BJ (cell line): ENCODE measurements at regions not wholly inside any gene's neighbourhood (a gene's known extent, or its start where the extent isn't known, plus 50 kb on each side); places are given as distances from the start of the nearest gene placed in this dataset.

Source experiments
- CTCF ChIA-PET: fragments of 350-600 bp; formaldehyde crosslinking; extraction: SDS; loops from one replicate; lab custom pipeline; 2021; ENCODE audit warnings: antibody characterized with exemption, inconsistent platforms; lab: Yijun Ruan, JAX
- POLR2A ChIA-PET: fragments of 300-600 bp; sonication (Branson Sonifier 250); formaldehyde crosslinking; extraction: SDS; loops from one replicate; lab custom pipeline; 2021; ENCODE audit warnings: antibody characterized with exemption; lab: Charles Lee
- DNase-seq: peaks from one replicate; pipeline ENCODE4 v3.0.0-alpha.2; 2011; ENCODE audit warnings: low read depth
- H3K27me3 ChIP-seq: 2 replicates; pipeline ENCODE4 v1.6.0; 2011; ENCODE audit warnings: low read length; ENCODE audit not compliant: control insufficient read depth, insufficient read depth
- H3K36me3 ChIP-seq: 2 replicates; pipeline ENCODE4 v1.5.1; 2011; ENCODE audit warnings: low read length; ENCODE audit not compliant: control insufficient read depth, insufficient read depth
- H3K4me3 ChIP-seq: 2 replicates; pipeline ENCODE4 v1.5.1; 2011; ENCODE audit warnings: low read depth, mild to moderate bottlenecking, control low read depth, low read length
- TF ChIP-seq, protein P1 (sequence below): IDR thresholded peaks from 2 replicates; pipeline ENCODE4 v1.5.1; 2011; ENCODE audit warnings: low read depth, mild to moderate bottlenecking, control low read depth, inconsistent platforms, low read length, moderate library complexity; ENCODE audit not compliant: insufficient read depth

GRCh38 chr1:188476606-188477005 lies 1647.9 kb downstream of the PLA2G4A start:
- ChIA-PET CTCF (no interaction called here), POLR2A (no interaction called here)
- no peak for DNase-seq
- TF ChIP-seq, protein P1, sequence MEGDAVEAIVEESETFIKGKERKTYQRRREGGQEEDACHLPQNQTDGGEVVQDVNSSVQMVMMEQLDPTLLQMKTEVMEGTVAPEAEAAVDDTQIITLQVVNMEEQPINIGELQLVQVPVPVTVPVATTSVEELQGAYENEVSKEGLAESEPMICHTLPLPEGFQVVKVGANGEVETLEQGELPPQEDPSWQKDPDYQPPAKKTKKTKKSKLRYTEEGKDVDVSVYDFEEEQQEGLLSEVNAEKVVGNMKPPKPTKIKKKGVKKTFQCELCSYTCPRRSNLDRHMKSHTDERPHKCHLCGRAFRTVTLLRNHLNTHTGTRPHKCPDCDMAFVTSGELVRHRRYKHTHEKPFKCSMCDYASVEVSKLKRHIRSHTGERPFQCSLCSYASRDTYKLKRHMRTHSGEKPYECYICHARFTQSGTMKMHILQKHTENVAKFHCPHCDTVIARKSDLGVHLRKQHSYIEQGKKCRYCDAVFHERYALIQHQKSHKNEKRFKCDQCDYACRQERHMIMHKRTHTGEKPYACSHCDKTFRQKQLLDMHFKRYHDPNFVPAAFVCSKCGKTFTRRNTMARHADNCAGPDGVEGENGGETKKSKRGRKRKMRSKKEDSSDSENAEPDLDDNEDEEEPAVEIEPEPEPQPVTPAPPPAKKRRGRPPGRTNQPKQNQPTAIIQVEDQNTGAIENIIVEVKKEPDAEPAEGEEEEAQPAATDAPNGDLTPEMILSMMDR = no peak
- no peaks in the 10 kb centered on the region for H3K36me3 ChIP-seq
- no peak overlapping the region for H3K4me3 ChIP-seq
- H3K27me3 ChIP-seq = no peaks in the 10 kb centered on the region

- CTCF ChIA-PET = no interaction called here
- POLR2A ChIA-PET = no interaction called here
- no peak overlapping the region for H3K4me3 ChIP-seq
- no peaks in the 10 kb centered on the region for H3K36me3 ChIP-seq
- H3K27me3 ChIP-seq = no peaks in the 10 kb centered on the region
- no peak for DNase-seq
- TF ChIP-seq, protein P1 = no peak
These were observed 1660.8 kb downstream of the PLA2G4A start for GRCh38 chr1:188489336-188490112.

GRCh38 chr1:188496506-188496905 lies 1667.8 kb downstream of the PLA2G4A start:
- ChIA-PET POLR2A (no interaction called here), CTCF (no interaction called here)
- no peaks in the 10 kb centered on the region for H3K27me3 ChIP-seq
- TF ChIP-seq, protein P1 = no peak
- no peak for DNase-seq
- no peak overlapping the region for H3K4me3 ChIP-seq
- H3K36me3 ChIP-seq = no peaks in the 10 kb centered on the region

DNA sequence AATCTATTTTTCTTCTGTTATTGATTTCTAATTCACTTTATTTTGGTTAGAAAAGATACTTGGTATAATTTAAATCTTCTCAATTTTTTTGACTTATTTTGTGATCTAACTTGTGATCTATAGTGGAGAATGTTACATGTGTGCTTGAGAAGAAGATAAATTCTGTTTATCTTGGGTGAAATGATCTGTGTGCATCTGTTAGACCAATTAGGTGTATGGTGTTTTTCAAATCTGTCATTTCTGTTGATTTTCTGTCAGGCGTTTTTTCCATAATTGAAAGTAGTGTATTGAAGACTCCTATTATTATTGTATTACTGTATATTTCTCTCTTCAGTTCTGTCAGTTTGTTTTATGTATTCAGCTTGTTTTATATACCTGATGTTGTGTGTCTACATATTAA lies 1668.3 kb downstream of the PLA2G4A start:
- POLR2A ChIA-PET = no interaction called here
- CTCF ChIA-PET = no interaction called here
- Histone ChIP-seq H3K36me3 (no peaks in the 10 kb centered on the region), H3K27me3 (no peaks in the 10 kb centered on the region), H3K4me3 (no peak overlapping the region)
- no peak for DNase-seq
- TF ChIP-seq, protein P1 = no peak

DNA sequence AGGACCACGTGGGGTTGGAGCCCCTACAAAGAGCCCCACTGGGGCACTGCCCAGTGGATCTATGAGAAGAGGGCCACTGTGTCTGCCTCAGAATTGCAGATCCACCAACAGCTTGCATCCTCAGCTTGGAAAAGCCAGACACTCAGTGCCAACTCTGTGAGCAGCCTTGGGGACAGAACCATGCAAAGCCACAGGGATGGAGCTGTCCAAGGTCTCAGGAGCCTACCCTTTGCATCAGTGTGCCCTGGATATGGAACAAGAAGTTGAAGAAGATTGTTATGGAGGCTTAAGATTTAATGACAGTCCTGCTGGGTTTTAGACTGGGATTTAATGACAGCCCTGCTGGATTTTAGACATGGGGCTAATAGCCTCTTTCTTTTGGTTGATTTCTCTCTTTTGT lies 1670.9 kb downstream of the PLA2G4A start:
- no peak for DNase-seq
- Histone ChIP-seq H3K27me3 (no peaks in the 10 kb centered on the region), H3K36me3 (no peaks in the 10 kb centered on the region), H3K4me3 (no peak overlapping the region)
- ChIA-PET POLR2A (no interaction called here), CTCF (no interaction called here)
- TF ChIP-seq, protein P1 = no peak
